H1 (cell line): ENCODE measurements at regions not wholly inside any gene's neighbourhood (a gene's known extent, or its start where the extent isn't known, plus 50 kb on each side); places are given as distances from the start of the nearest gene placed in this dataset.

ENCODE experiments used
- CTCF ChIA-PET: fragments of 300-600 bp; sonication (Branson Sonifier 250); formaldehyde crosslinking; loops from one replicate; lab custom pipeline; 2021; ENCODE audit not compliant: partially characterized antibody; lab: Charles Lee
- POLR2A ChIA-PET: fragments of 300-600 bp; sonication (Branson Sonifier 250); formaldehyde crosslinking; loops from one replicate; lab custom pipeline; 2021; ENCODE audit warnings: inconsistent platforms; ENCODE audit not compliant: partially characterized antibody; lab: Charles Lee
- DNase-seq, 2 experiments: peaks; one replicate each; pipeline versions ENCODE4 v3.0.0 to v3.0.0-alpha.2; 2010 to 2022; ENCODE audit warnings: low spot score in 2 of 2, low read depth in 1 of 2, mixed read lengths in 1 of 2
- FAIRE-seq: peaks from 2 replicates; lab custom pipeline; 2011; peaks lifted over from hg19 to GRCh38; lab: Jason Lieb, UNC
- H2AFZ ChIP-seq: 2 replicates; pipeline ENCODE4 v1.8.1; 2012; ENCODE audit warnings: low read length, inconsistent platforms
- H2AK5ac ChIP-seq: 2 replicates; pipeline ENCODE4 v1.6.1; 2013; ENCODE audit warnings: low read depth, low read length
- H2BK120ac ChIP-seq: replicated peaks from 2 replicates; pipeline ENCODE3; 2013; ENCODE audit warnings: low read depth, low read length, inconsistent platforms
- H2BK12ac ChIP-seq: 2 replicates; pipeline ENCODE4 v1.6.1; 2013; ENCODE audit warnings: low read depth, low read length
- H2BK15ac ChIP-seq: 2 replicates; pipeline ENCODE4 v1.6.1; 2013; ENCODE audit warnings: low read length
- H2BK20ac ChIP-seq: 2 replicates; pipeline ENCODE4 v1.6.1; 2013; ENCODE audit warnings: low read length
- H2BK5ac ChIP-seq: 2 replicates; pipeline ENCODE4 v1.6.1; 2013; ENCODE audit warnings: low read depth, low read length
- H3K14ac ChIP-seq: 2 replicates; pipeline ENCODE4 v1.6.1; 2013; ENCODE audit warnings: inconsistent platforms; ENCODE audit not compliant: insufficient read length
- H3K18ac ChIP-seq: 2 replicates; pipeline ENCODE4 v1.6.1; 2013; ENCODE audit warnings: low read length; ENCODE audit errors: extremely low read depth
- H3K23ac ChIP-seq: 2 replicates; pipeline ENCODE4 v1.6.1; 2013; ENCODE audit warnings: inconsistent platforms; ENCODE audit not compliant: insufficient read length
- H3K23me2 ChIP-seq: 2 replicates; pipeline ENCODE4 v1.6.1; 2013; ENCODE audit warnings: low read depth, low read length
- H3K27ac ChIP-seq: 2 replicates; pipeline ENCODE4 v1.6.1; 2011; ENCODE audit warnings: low read depth, low read length, inconsistent platforms
- H3K27me3 ChIP-seq, 4 experiments: replicated peaks in 1 of 4; 1 replicate in 1 of 4; 2 replicates in 3 of 4; pipeline versions ENCODE4 v1.6.1 to v1.8.1; 2011 to 2013; ENCODE audit warnings: low read length in 3 of 4, mild to moderate bottlenecking in 3 of 4, inconsistent platforms in 2 of 4, mixed read lengths in 2 of 4, moderate library complexity in 1 of 4; ENCODE audit not compliant: control insufficient read depth in 3 of 4, insufficient read depth in 3 of 4; ENCODE audit errors: extremely low read depth in 1 of 4
- H3K36me3 ChIP-seq, 4 experiments: 2 replicates each; pipeline versions ENCODE4 v1.6.1 to v1.8.1; 2011 to 2013; ENCODE audit warnings: mild to moderate bottlenecking in 4 of 4, low read length in 3 of 4, moderate library complexity in 2 of 4, control low read depth in 1 of 4, inconsistent platforms in 1 of 4; ENCODE audit not compliant: insufficient read depth in 4 of 4, control insufficient read depth in 2 of 4
- H3K4ac ChIP-seq: replicated peaks from 2 replicates; pipeline ENCODE3; 2013; ENCODE audit warnings: low read length, low read depth, mixed read lengths, inconsistent platforms; ENCODE audit not compliant: insufficient read length
- H3K4me1 ChIP-seq, 4 experiments: replicated peaks in 1 of 4; 1 replicate in 1 of 4; 2 replicates in 3 of 4; pipeline versions ENCODE4 v1.6.1 to v1.8.1; 2011 to 2013; ENCODE audit warnings: low read length in 3 of 4, inconsistent platforms in 2 of 4, mixed read lengths in 1 of 4; ENCODE audit not compliant: insufficient read depth in 4 of 4, control insufficient read depth in 3 of 4
- H3K4me2 ChIP-seq, 2 experiments: 2 replicates each; pipeline versions ENCODE4 v1.6.1 to v1.8.1; 2011 to 2013; ENCODE audit warnings: low read depth in 2 of 2, low read length in 2 of 2, control low read depth in 1 of 2, inconsistent platforms in 1 of 2, mild to moderate bottlenecking in 1 of 2; ENCODE audit not compliant: insufficient read depth in 1 of 2
- H3K4me3 ChIP-seq, 4 experiments: fragments of 200-600, 300-600 bp in 1 of 4; sonication (generic), shearing (Covaris generic), sonication (Bioruptor Twin) in 1 of 4; 2 replicates each; pipeline versions ENCODE4 v1.5.1 to v1.8.1; 2011 to 2016; ENCODE audit warnings: low read length in 4 of 4, low read depth in 3 of 4, control low read depth in 2 of 4, inconsistent platforms in 2 of 4, mild to moderate bottlenecking in 2 of 4, mixed read lengths in 1 of 4, moderate library complexity in 1 of 4; ENCODE audit not compliant: insufficient read depth in 2 of 4; ENCODE audit errors: extremely low read depth in 1 of 4
- H3K56ac ChIP-seq: replicated peaks from 2 replicates; pipeline ENCODE3; 2013; ENCODE audit warnings: low read depth, mild to moderate bottlenecking, mixed read lengths, low read length, inconsistent platforms; ENCODE audit not compliant: insufficient read length
- H3K79me1 ChIP-seq: 2 replicates; pipeline ENCODE4 v1.6.1; 2013; ENCODE audit warnings: low read depth, low read length, control low read depth
- H3K79me2 ChIP-seq, 2 experiments: 2 replicates each; pipeline versions ENCODE4 v1.6.1 to v1.8.1; 2012 to 2013; ENCODE audit warnings: low read length in 2 of 2, mild to moderate bottlenecking in 2 of 2, inconsistent platforms in 1 of 2; ENCODE audit not compliant: insufficient read depth in 2 of 2, control insufficient read depth in 1 of 2
- H3K9ac ChIP-seq, 4 experiments: replicated peaks in 1 of 4; 1 replicate in 1 of 4; 2 replicates in 3 of 4; pipeline versions ENCODE4 v1.6.1 to v1.8.1; 2011 to 2013; ENCODE audit warnings: low read depth in 3 of 4, low read length in 3 of 4, control low read depth in 2 of 4, mild to moderate bottlenecking in 2 of 4, moderate library complexity in 2 of 4, inconsistent platforms in 1 of 4; ENCODE audit errors: extremely low read depth in 1 of 4
- H3K9me3 ChIP-seq, 2 experiments: 2 replicates each; pipeline versions ENCODE4 v1.6.1 to v1.8.1; 2012 to 2013; ENCODE audit warnings: mild to moderate bottlenecking in 2 of 2, moderate library complexity in 2 of 2, control low read depth in 1 of 2, inconsistent platforms in 1 of 2, low read depth in 1 of 2, low read length in 1 of 2, mixed read lengths in 1 of 2; ENCODE audit not compliant: insufficient read depth in 2 of 2
- H4K20me1 ChIP-seq, 2 experiments: replicated peaks in 1 of 2; 2 replicates each; pipeline versions ENCODE3 to v1.8.1; 2011 to 2013; ENCODE audit warnings: inconsistent platforms in 2 of 2, low read length in 2 of 2, mild to moderate bottlenecking in 1 of 2; ENCODE audit not compliant: insufficient read depth in 2 of 2, control insufficient read depth in 1 of 2
- H4K5ac ChIP-seq: 2 replicates; pipeline ENCODE4 v1.6.1; 2013; ENCODE audit warnings: low read length, low read depth, mixed read lengths, inconsistent platforms; ENCODE audit not compliant: insufficient read length
- H4K8ac ChIP-seq: 2 replicates; pipeline ENCODE4 v1.8.0; 2013; ENCODE audit warnings: mild to moderate bottlenecking, moderate library complexity, low read length, inconsistent platforms; ENCODE audit not compliant: insufficient read depth; ENCODE audit errors: extremely low read depth
- H4K91ac ChIP-seq: replicated peaks from 2 replicates; pipeline ENCODE3; 2013; ENCODE audit warnings: low read length, mixed read lengths, inconsistent platforms; ENCODE audit not compliant: insufficient read length
- ASH2L ChIP-seq: fragments of 200-600, 300-600 bp; sonication (generic); IDR thresholded peaks from one replicate; pipeline ENCODE4 v1.7.1; 2017; ENCODE audit warnings: low read length
- BACH1 ChIP-seq: IDR thresholded peaks from 2 replicates; pipeline ENCODE4 v1.6.1; 2012; ENCODE audit warnings: low read length, improper control_type of control experiment
- EP300 ChIP-seq, 2 experiments: IDR thresholded peaks; 1 replicate in 1 of 2; 2 replicates in 1 of 2; pipeline ENCODE4 v1.6.1; 2011 to 2012; ENCODE audit warnings: low read depth in 2 of 2, low read length in 2 of 2, mild to moderate bottlenecking in 2 of 2, borderline replicate concordance in 1 of 2, inconsistent platforms in 1 of 2, moderate library complexity in 1 of 2
- GABPA ChIP-seq: IDR thresholded peaks from 2 replicates; pipeline ENCODE4 v1.6.1; 2011; ENCODE audit warnings: mild to moderate bottlenecking, low read length, moderate library complexity, borderline replicate concordance; ENCODE audit not compliant: insufficient read depth
- HDAC2 ChIP-seq, 2 experiments: fragments of 300-600 bp in 1 of 2; sonication (generic) in 1 of 2; IDR thresholded peaks; 2 replicates each; pipeline ENCODE4 v1.6.1; 2011 to 2012; ENCODE audit warnings: low read depth in 2 of 2, low read length in 2 of 2, mild to moderate bottlenecking in 2 of 2, moderate library complexity in 2 of 2, borderline replicate concordance in 1 of 2, inconsistent platforms in 1 of 2
- JUN ChIP-seq: IDR thresholded peaks from 2 replicates; pipeline ENCODE4 v1.6.1; 2011; ENCODE audit warnings: low read depth, mild to moderate bottlenecking, improper control_type of control experiment, low read length
- KDM5A ChIP-seq: fragments of 200-600 bp; IDR thresholded peaks from 2 replicates; pipeline ENCODE4 v1.7.1; 2012; ENCODE audit warnings: mild to moderate bottlenecking, low read length, inconsistent platforms, mixed read lengths
- NRF1 ChIP-seq: IDR thresholded peaks from 2 replicates; pipeline ENCODE4 v1.6.1; 2011; ENCODE audit warnings: mild to moderate bottlenecking, low read depth, low read length, improper control_type of control experiment
- SAP30 ChIP-seq: fragments of 300-600 bp; sonication (generic); IDR thresholded peaks from 2 replicates; pipeline ENCODE4 v1.7.1; 2012; ENCODE audit warnings: low read length, moderate library complexity, mild to moderate bottlenecking, inconsistent platforms; ENCODE audit not compliant: insufficient read depth, insufficient replicate concordance
- SIX5 ChIP-seq: IDR thresholded peaks from 2 replicates; pipeline ENCODE4 v1.6.1; 2011; ENCODE audit warnings: mild to moderate bottlenecking, low read depth, low read length
- SP1 ChIP-seq: IDR thresholded peaks from 2 replicates; pipeline ENCODE4 v1.6.1; 2011; ENCODE audit warnings: low read depth, low read length
- SP2 ChIP-seq: IDR thresholded peaks from 2 replicates; pipeline ENCODE4 v1.6.1; 2012; ENCODE audit warnings: mild to moderate bottlenecking, low read length, inconsistent platforms
- TAF1 ChIP-seq: IDR thresholded peaks from 2 replicates; pipeline ENCODE4 v1.6.1; 2011; ENCODE audit warnings: mild to moderate bottlenecking, low read depth, low read length
- TCF12 ChIP-seq: IDR thresholded peaks from 2 replicates; pipeline ENCODE4 v1.6.1; 2011; ENCODE audit warnings: low read depth, mild to moderate bottlenecking, low read length
- WGBS, 2 experiments: shearing (Covaris generic) in 1 of 2; methylation state at CpG; one replicate each; pipeline versions ENCODE4 v1.1.6 to v1.1.7; 2013 to 2015; ENCODE audit warnings: low lambda C conversion rate in 2 of 2, mixed read lengths in 2 of 2, inconsistent platforms in 1 of 2, low coverage in 1 of 2, missing lambda C conversion rate in 1 of 2; ENCODE audit not compliant: insufficient replicate concordance in 2 of 2, insufficient coverage in 1 of 2, insufficient read length in 1 of 2; ENCODE audit errors: extremely low coverage in 1 of 2, missing lambda C conversion rate in 1 of 2; 5-methylcytosine and 5-hydroxymethylcytosine counted together

- WGBS, 2 experiments: 100% methylated on average over 4 of the region's 4 CpGs; no CpG with 5 or more reads in 1 of the 2 experiments
Measured at GRCh38 chr6:155946860-155947259, 491.2 kb upstream of the NOX3 start.

More at GRCh38 chr6:155946860-155947259, 491.2 kb upstream of the NOX3 start:
- DNase-seq (no peak), FAIRE-seq (no peak)
- Histone ChIP-seq H3K9me3 (no peaks in the 10 kb centered on the region), H3K4ac (no peak overlapping the region), H2BK15ac (no peak overlapping the region), H4K5ac (no peak overlapping the region), H2BK120ac (no peak overlapping the region), H2BK20ac (no peak overlapping the region), H2BK5ac (no peak overlapping the region; the same call in 1 of the 2 replicates), H3K79me2 (no peaks in the 10 kb centered on the region), H2BK12ac (no peak overlapping the region; the same call in 1 of the 2 replicates), H3K14ac (no peak overlapping the region), H3K4me2 (no peak overlapping the region), H3K27ac (no peak overlapping the region), H3K23me2 (no peaks in the 10 kb centered on the region), H4K8ac (peak overlapping the region; percentile 21), H3K18ac (no peak overlapping the region), H2AK5ac (no peak overlapping the region), H2AFZ (no peak overlapping the region), H3K4me1 (peaks cover 0 to 5% (median 0%) of the 10 kb centered on the region in 4 experiments; a peak in 1 of 7 replicates), H3K56ac (no peak overlapping the region), H3K9ac (no peak overlapping the region), H3K4me3 (no peak overlapping the region), H3K79me1 (no peaks in the 10 kb centered on the region; the same call in 1 of the 2 replicates), H3K23ac (no peak overlapping the region), H4K20me1 (no peaks in the 10 kb centered on the region), H4K91ac (peak overlapping the region; percentile 80), H3K36me3 (no peaks in the 10 kb centered on the region), H3K27me3 (no peaks in the 10 kb centered on the region)
- POLR2A ChIA-PET: no interaction called here
- CTCF ChIA-PET: no interaction called here
- TF ChIP-seq SIX5 (no peak), HDAC2 (IDR thresholded peaks at IDR 0.05; ENCODE audit: borderline replicate concordance in 1 of 2, low read depth in 2 of 2, low read length in 2 of 2) (no peak), TAF1 (no peak), BACH1 (no peak), NRF1 (no peak), SAP30 (no peak), SP2 (no peak), EP300 (IDR thresholded peaks at IDR 0.05; ENCODE audit: borderline replicate concordance in 1 of 2, low read depth in 2 of 2, low read length in 2 of 2) (no peak), KDM5A (no peak), GABPA (no peak), SP1 (no peak), ASH2L (no peak), JUN (no peak), TCF12 (no peak)
